Lung (tissue), 11 donors: ENCODE measurements at regions not wholly inside any gene's neighbourhood (a gene's known extent, or its start where the extent isn't known, plus 50 kb on each side); places are given as distances from the start of the nearest gene placed in this dataset.

Source experiments
- ATAC-seq: fragments of 200-7000 bp; cut with Tn5 transposase; one replicate; pipeline ENCODE4 v1.9.1; 2020; ENCODE audit warnings: moderate number of reproducible peaks; ENCODE audit not compliant: insufficient read depth, low FRiP score
- DNase-seq, 3 donors: peaks; one replicate each; pipeline ENCODE4 v3.0.0-alpha.2; 2013 to 2017
- H3K27ac ChIP-seq, 2 donors: one replicate each; pipeline ENCODE4 v1.5.1; 2013; ENCODE audit warnings: mild to moderate bottlenecking in 2 of 2, moderate library complexity in 2 of 2, control low read depth in 1 of 2, inconsistent platforms in 1 of 2, low read depth in 1 of 2, low read length in 1 of 2
- H3K27me3 ChIP-seq, 3 donors: one replicate each; pipeline ENCODE4 v1.5.1; 2013; ENCODE audit warnings: low read length in 2 of 3; ENCODE audit not compliant: control insufficient read depth in 3 of 3, insufficient read depth in 3 of 3
- H3K36me3 ChIP-seq, 4 donors: one replicate each; pipeline ENCODE4 v1.5.1; 2013; ENCODE audit warnings: low read length in 4 of 4, mild to moderate bottlenecking in 1 of 4, moderate library complexity in 1 of 4; ENCODE audit not compliant: control insufficient read depth in 4 of 4, insufficient read depth in 4 of 4
- H3K4me1 ChIP-seq, 5 donors: one replicate each; pipeline ENCODE4 v1.5.1; 2013; ENCODE audit warnings: low read length in 5 of 5, mild to moderate bottlenecking in 2 of 5, moderate library complexity in 1 of 5; ENCODE audit not compliant: control insufficient read depth in 5 of 5, insufficient read depth in 5 of 5
- H3K4me3 ChIP-seq: one replicate; pipeline ENCODE4 v1.5.1; 2013; ENCODE audit warnings: mild to moderate bottlenecking, control low read depth, moderate library complexity
- H3K9ac ChIP-seq, 2 donors: one replicate each; pipeline ENCODE4 v1.5.1; 2013; ENCODE audit warnings: low read length in 2 of 2, control low read depth in 1 of 2; ENCODE audit not compliant: insufficient read depth in 1 of 2
- H3K9me3 ChIP-seq, 4 donors: one replicate each; pipeline ENCODE4 v1.5.1; 2013; ENCODE audit warnings: low read length in 3 of 4, mild to moderate bottlenecking in 1 of 4, moderate library complexity in 1 of 4; ENCODE audit not compliant: control insufficient read depth in 4 of 4, insufficient read depth in 3 of 4
- CTCF ChIP-seq: IDR thresholded peaks from 2 replicates; pipeline ENCODE4 v1.5.1; 2012; ENCODE audit warnings: mild to moderate bottlenecking; ENCODE audit errors: control extremely low read depth, extremely low read depth
- WGBS, 2 donors: extraction: QIAGEN DNeasy Blood & Tissue Kit; methylation state at CpG; one replicate each; pipeline ENCODE4 v1.1.7; 2013; 5-methylcytosine and 5-hydroxymethylcytosine counted together
- donor health status: control.
- donor health status: control.
- donor health status: Bipolar disorder and iron deficiency.
- donor health status: healthy.
- donor health status: DM: yes; HTN: yes; CAD: no.

- DNase-seq (no peak), ATAC-seq (no peak)
- no peak overlapping the region for H3K27ac ChIP-seq
- 88 to 92% methylated on average over 12 of the region's 12 CpGs for WGBS, 2 donors
- H3K4me3 ChIP-seq = no peak overlapping the region
- H3K36me3 ChIP-seq = no peaks in the 10 kb centered on the region
- no peaks in the 10 kb centered on the region for H3K4me1 ChIP-seq
- H3K27me3 ChIP-seq = peaks cover 0 to 9% (median 0%) of the 10 kb centered on the region in 3 donors
- H3K9ac ChIP-seq = no peak overlapping the region
- TF ChIP-seq CTCF = no peak
- no peaks in the 10 kb centered on the region for H3K9me3 ChIP-seq
These were observed 51.1 kb upstream of the THY1 start for GRCh38 chr11:119473901-119474681.

GRCh38 chr11:119473226-119473625 is 50.3 kb upstream of the THY1 start:
- Histone ChIP-seq H3K9me3 (peaks cover 0 to 4% (median under 1%) of the 10 kb centered on the region in 4 donors), H3K27me3 (peaks cover 0 to 9% (median 0%) of the 10 kb centered on the region in 3 donors), H3K9ac (no peak overlapping the region), H3K36me3 (no peaks in the 10 kb centered on the region), H3K4me3 (no peak overlapping the region), H3K4me1 (no peaks in the 10 kb centered on the region), H3K27ac (no peak overlapping the region)
- TF ChIP-seq CTCF = no peak
- 84 to 94% methylated on average over 9 of the region's 9 CpGs for WGBS, 2 donors
- DNase-seq (no peak), ATAC-seq (no peak)

DNA sequence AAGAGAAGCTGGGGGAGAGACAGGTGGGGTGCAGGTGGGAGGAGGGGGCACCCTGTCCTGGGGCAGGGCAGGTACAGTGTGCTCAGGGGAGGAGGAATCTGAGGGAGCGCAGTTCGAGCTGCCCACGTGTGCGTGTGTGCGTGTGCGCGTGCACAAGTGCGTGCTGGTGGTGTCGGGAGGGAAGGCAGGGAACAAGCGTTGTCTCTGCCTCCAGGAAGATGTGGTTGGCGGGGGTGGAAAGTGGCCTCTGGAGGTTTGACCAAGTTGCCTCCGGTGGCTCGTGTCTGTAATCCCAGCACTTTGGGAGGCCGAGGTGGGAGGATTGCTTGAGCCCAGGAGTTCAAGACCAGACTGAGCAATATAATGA is 49.9 kb upstream of the THY1 start:
- TF ChIP-seq CTCF = no peak
- ATAC-seq (no peak), DNase-seq (no peak)
- H3K4me3 ChIP-seq = no peak overlapping the region
- H3K36me3 ChIP-seq = no peaks in the 10 kb centered on the region
- H3K9me3 ChIP-seq = peaks cover 0 to 5% (median 2%) of the 10 kb centered on the region in 4 donors
- H3K27ac ChIP-seq = no peak overlapping the region
- peaks cover 0 to 9% (median 0%) of the 10 kb centered on the region in 3 donors for H3K27me3 ChIP-seq
- 77 to 84% methylated on average over 14 of the region's 14 CpGs for WGBS, 2 donors
- H3K9ac ChIP-seq = no peak overlapping the region
- no peaks in the 10 kb centered on the region for H3K4me1 ChIP-seq
